Gastrocnemius medialis (tissue), 4 donors: ENCODE measurements at regions not wholly inside any gene's neighbourhood (a gene's known extent, or its start where the extent isn't known, plus 50 kb on each side); places are given as distances from the start of the nearest gene placed in this dataset.

ENCODE experiments used
- ATAC-seq, 2 donors: fragments of 150-250 bp; one replicate each; pipeline ENCODE4 v1.9.1; 2016
- DNase-seq, 2 donors: peaks; one replicate each; pipeline ENCODE4 v3.0.0-alpha.2; 2019
- H3K27ac ChIP-seq, 4 donors: fragments of 200-600 bp; sonication (generic); 1 replicate in 1 of 4; 2 replicates in 3 of 4; pipeline ENCODE4 v1.5.1; 2016 to 2018; ENCODE audit warnings: mild to moderate bottlenecking in 2 of 4, moderate library complexity in 1 of 4
- H3K27me3 ChIP-seq, 3 donors: fragments of 200-600 bp; sonication (generic) in 2 of 3; 1 replicate in 1 of 3; 2 replicates in 2 of 3; pipeline versions ENCODE4 v1.5.1 to v1.6.0; 2016 to 2019; ENCODE audit warnings: mild to moderate bottlenecking in 1 of 3, moderate library complexity in 1 of 3
- H3K36me3 ChIP-seq, 2 donors: fragments of 200-600 bp; sonication (generic) in 1 of 2; one replicate each; pipeline ENCODE4 v1.5.1; 2017 to 2018
- H3K4me1 ChIP-seq, 2 donors: fragments of 200-600 bp; sonication (generic) in 1 of 2; one replicate each; pipeline ENCODE4 v1.5.1; 2016 to 2017; ENCODE audit warnings: mild to moderate bottlenecking in 2 of 2
- H3K4me3 ChIP-seq, 4 donors: fragments of 200-600 bp; sonication (generic) in 3 of 4; 1 replicate in 1 of 4; 2 replicates in 3 of 4; pipeline ENCODE4 v1.5.1; 2016 to 2019; ENCODE audit warnings: mild to moderate bottlenecking in 2 of 4
- H3K9me3 ChIP-seq, 3 donors: fragments of 200-600 bp; sonication (generic) in 2 of 3; 1 replicate in 1 of 3; 2 replicates in 2 of 3; pipeline ENCODE4 v1.5.1; 2016 to 2019
- CTCF ChIP-seq, 5 experiments: fragments of 450-650 bp in 3 of 5; fragments of 200-600 bp in 2 of 5; sonication (generic) in 2 of 5; IDR thresholded peaks in 4 of 5; conservative IDR thresholded peaks in 1 of 5; 1 replicate in 4 of 5; 2 replicates in 1 of 5; pipeline ENCODE4 v1.5.1; 2016 to 2019; ENCODE audit warnings: antibody characterized with exemption in 5 of 5, mild to moderate bottlenecking in 3 of 5, moderate library complexity in 3 of 5
- POLR2A ChIP-seq, 2 donors: fragments of 450-650 bp; IDR thresholded peaks; one replicate each; pipeline ENCODE4 v1.6.1; 2017; ENCODE audit warnings: antibody characterized with exemption in 2 of 2, mild to moderate bottlenecking in 2 of 2, moderate library complexity in 2 of 2
- in situ Hi-C, 4 donors: fragments of 200-750 bp; cut with MboI; loops; one replicate each; pipeline versions ENCODE4 v1.15.0 to v1.8.0; 2017; ENCODE audit warnings: low sequenced_read_pairs in 4 of 4
- intact Hi-C: fragments of 100-400 bp; cut with DNase I; formaldehyde crosslinking; loops from one replicate; pipeline ENCODE4 v1.15.1; 2023; ENCODE audit warnings: low total_unique reads

- no peak overlapping the region for H3K4me3 ChIP-seq
- H3K9me3 ChIP-seq, result no peaks in the 10 kb centered on the region
- no peaks in the 10 kb centered on the region for H3K27me3 ChIP-seq
- no peak for ATAC-seq
- H3K36me3 ChIP-seq, result no peaks in the 10 kb centered on the region
- TF ChIP-seq CTCF (IDR thresholded peaks at IDR 0.05 in 4 of 5, conservative IDR thresholded peaks at IDR 0.05 in 1 of 5), result no peak
- no peak for TF ChIP-seq POLR2A (IDR thresholded peaks at IDR 0.05)
- intact Hi-C loops, result no loop called here
- H3K4me1 ChIP-seq, result no peaks in the 10 kb centered on the region
- DNase-seq, result no peak
- in situ Hi-C loops, result no loop called here
- H3K27ac ChIP-seq, result no peak overlapping the region
These were observed 338.7 kb upstream of the PDE4D start for GRCh38 chr5:60232036-60232795.

GRCh38 chr5:60230456-60230855, 336.9 kb upstream of the PDE4D start:
- intact Hi-C loops, result no loop called here
- Histone ChIP-seq H3K27me3 (no peaks in the 10 kb centered on the region), H3K9me3 (no peaks in the 10 kb centered on the region), H3K4me3 (no peak overlapping the region), H3K27ac (no peak overlapping the region), H3K36me3 (no peaks in the 10 kb centered on the region), H3K4me1 (no peaks in the 10 kb centered on the region)
- TF ChIP-seq POLR2A (IDR thresholded peaks at IDR 0.05) (no peak), CTCF (IDR thresholded peaks at IDR 0.05 in 4 of 5, conservative IDR thresholded peaks at IDR 0.05 in 1 of 5) (no peak)
- in situ Hi-C loops, result no loop called here
- no peak for DNase-seq
- ATAC-seq, result no peak

DNA sequence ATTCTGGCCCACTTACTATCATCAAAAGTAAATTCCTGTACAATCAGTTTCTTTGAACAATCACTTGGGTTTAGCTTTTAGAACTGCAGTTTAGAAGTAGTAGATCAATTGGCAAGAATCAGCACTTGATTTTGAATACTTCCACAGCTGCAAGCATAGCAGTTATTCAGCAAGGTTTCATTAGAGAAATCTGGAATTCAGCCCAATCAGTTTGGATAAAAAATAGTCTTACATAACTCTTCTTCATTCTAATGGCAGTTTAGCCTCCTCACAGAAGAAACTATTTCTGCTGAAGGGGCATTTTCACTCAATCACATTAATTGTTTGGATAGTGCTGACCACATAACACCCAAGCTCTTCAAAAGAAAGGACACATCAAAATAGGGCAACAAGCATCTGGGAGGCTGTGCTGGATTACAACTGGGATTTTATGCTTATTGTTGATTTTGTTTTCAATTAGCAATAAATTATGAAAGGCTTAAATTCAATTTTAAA, 336.2 kb upstream of the PDE4D start:
- Histone ChIP-seq H3K27ac (no peak overlapping the region), H3K4me3 (no peak overlapping the region), H3K9me3 (no peaks in the 10 kb centered on the region), H3K36me3 (no peaks in the 10 kb centered on the region), H3K27me3 (no peaks in the 10 kb centered on the region), H3K4me1 (no peaks in the 10 kb centered on the region)
- ATAC-seq (no peak), DNase-seq (no peak)
- in situ Hi-C loops, result no loop called here
- intact Hi-C loops, result no loop called here
- TF ChIP-seq CTCF (IDR thresholded peaks at IDR 0.05 in 4 of 5, conservative IDR thresholded peaks at IDR 0.05 in 1 of 5), result no peak
- TF ChIP-seq POLR2A (IDR thresholded peaks at IDR 0.05), result no peak

DNA sequence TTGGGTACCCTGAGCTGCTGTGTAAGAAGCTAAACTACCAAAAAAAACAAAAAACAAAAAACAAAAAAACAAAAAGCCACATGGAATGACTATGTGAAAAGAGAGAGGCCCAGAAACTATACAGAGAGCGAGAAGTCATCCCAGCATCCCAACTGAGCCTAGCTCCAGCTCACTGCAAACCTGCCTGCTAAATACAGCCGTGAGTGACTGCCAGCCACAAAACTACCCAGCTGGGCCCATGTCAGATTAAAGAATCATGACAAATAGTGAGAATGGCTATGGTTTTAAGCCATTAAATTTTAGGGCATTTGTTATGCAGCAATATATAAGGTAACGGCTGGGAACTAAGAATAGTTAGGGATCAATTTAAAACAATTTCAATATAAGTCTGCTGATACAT, 335.1 kb upstream of the PDE4D start:
- ATAC-seq (no peak), DNase-seq (no peak)
- intact Hi-C loops (no loop called here), in situ Hi-C loops (no loop called here)
- Histone ChIP-seq H3K27ac (no peak overlapping the region), H3K4me1 (no peaks in the 10 kb centered on the region), H3K4me3 (no peak overlapping the region), H3K36me3 (no peaks in the 10 kb centered on the region), H3K27me3 (no peaks in the 10 kb centered on the region), H3K9me3 (no peaks in the 10 kb centered on the region)
- TF ChIP-seq POLR2A (IDR thresholded peaks at IDR 0.05), result no peak
- TF ChIP-seq CTCF (IDR thresholded peaks at IDR 0.05 in 4 of 5, conservative IDR thresholded peaks at IDR 0.05 in 1 of 5), result no peak

DNA sequence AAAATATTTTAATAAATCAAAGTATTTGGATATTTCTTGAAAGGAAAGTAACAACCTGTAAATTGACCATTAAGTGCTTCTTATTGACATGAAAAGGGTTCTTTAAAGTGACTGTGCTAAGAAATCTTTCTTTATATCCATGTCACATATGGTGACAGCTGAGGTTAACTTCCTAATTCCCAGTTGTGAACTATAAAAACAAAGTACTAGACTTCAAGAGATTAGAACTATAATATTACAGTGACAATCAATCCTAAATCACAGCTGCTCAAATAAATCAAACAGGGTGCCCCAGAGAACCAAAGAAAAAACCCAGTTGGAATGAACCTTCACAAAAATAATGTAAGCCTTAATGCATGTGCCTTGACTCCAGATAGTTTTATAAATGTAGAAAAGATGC, 332.6 kb upstream of the PDE4D start:
- Histone ChIP-seq H3K9me3 (no peaks in the 10 kb centered on the region), H3K36me3 (no peaks in the 10 kb centered on the region), H3K27me3 (no peaks in the 10 kb centered on the region), H3K4me1 (no peaks in the 10 kb centered on the region), H3K27ac (no peak overlapping the region), H3K4me3 (no peak overlapping the region)
- in situ Hi-C loops (no loop called here), intact Hi-C loops (no loop called here)
- ATAC-seq (no peak), DNase-seq (no peak)
- TF ChIP-seq POLR2A (IDR thresholded peaks at IDR 0.05) (no peak), CTCF (IDR thresholded peaks at IDR 0.05 in 4 of 5, conservative IDR thresholded peaks at IDR 0.05 in 1 of 5) (no peak)
